Stimulated activated CD4-positive, alpha-beta T cell treated with anti-CD3 and anti-CD28 coated beads, Interleukin-12 subunit alpha, Interleukin-12 subunit beta, amount 100 ng/mL, for 48 hours (primary cell): ENCODE measurements at regions not wholly inside any gene's neighbourhood (a gene's known extent, or its start where the extent isn't known, plus 50 kb on each side); places are given as distances from the start of the nearest gene placed in this dataset.
"Not testable (repeated sequence)": the region's sequence is repeated elsewhere in the genome, so short reads cannot be mapped to it uniquely, and the experiment has no call there.

Experiments
- DNase-seq, 3 donors: peaks; one replicate each; pipeline ENCODE4 v3.0.0-alpha.2; 2020; ENCODE audit warnings: low read depth in 2 of 3, low spot score in 1 of 3

DNA sequence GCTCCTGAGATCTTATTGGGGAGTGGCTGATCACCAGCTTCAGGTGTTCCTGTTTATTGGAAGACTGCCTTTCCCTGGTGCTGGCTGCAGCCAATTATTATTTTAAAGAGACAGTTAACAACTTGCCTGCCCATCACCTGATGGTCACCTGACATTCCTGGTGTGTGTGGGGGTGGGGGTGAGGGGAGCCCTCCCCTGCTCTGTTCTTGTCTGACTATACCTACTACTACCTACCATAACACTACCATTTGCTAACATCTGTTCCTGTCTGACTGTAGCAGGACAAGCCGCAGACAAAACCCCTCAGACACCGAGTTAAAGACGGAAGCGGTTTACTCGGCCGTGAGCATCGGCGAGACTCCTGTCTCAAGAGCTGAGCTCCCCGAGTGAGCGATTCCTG lies 54.9 kb upstream of the NBPF3 start:
- no peak for DNase-seq

DNA sequence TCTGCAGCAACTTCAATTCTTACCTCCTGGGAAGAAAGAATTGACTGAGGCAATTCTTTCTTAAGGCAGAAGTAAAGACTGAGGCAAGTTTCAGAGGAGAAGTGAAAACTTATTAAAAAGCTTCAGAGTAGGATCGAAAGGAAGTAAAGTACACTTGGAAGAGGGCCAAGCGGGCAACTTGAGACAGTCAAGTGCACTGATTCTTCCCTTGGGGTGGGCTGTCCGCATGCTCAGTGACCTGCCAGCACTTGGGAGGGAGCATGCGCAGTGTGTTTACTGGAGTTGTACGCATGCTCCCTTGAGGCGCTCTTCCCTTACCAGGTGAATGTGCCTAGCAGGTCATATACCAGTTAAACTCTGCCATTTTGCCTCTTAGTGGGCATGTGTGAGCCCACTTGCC lies 55.3 kb upstream of the NBPF3 start:
- no peak for DNase-seq

DNA sequence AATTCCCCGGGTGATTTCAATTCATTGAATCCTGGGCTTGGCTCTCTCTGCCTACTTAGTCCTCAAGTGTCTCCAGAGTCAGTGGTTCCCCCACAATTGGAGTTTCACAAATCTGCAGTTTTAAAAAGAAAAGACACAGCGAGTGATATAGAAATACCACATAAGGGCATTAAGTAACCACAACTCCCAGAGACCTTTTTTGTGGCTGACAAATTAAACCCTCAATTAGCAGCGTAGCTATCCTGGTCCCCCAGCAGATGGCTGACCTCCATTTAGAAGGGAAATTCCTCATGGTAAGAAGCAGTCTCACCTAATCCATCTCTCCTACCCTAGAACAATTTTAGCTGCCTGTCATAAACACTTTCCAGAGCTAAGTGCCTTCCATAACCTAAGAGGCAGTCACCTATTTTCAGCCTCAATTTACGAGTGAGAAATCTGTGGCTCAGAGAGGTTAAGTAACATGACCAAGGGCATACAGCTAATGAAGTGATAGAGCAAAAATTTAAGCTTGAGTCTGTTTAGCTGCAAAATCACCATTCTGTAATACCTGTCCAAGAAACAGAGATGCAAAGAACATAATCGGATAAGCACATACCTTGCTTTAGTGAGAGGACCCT lies 56.0 kb upstream of the NBPF3 start:
- DNase-seq, result no peak

DNA sequence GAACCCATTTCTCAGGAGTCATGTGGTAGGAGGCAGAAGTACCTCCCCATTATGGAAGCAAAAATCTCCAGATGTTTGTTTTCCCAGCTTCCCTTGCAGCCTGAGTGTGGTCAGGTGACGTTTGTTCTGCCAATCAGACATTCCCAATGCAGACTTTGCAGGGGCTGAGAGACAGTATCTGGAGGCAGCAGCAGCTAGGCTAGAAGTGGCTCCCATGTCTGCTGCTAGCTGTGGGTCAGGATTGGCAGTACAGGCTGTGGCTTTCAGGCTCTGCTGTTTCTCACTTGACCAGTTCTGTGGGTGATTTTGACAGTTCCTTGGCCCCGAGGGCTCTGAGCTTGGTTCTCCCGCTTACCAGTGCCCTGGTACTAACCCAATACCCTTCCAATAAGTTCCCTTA lies 58.6 kb upstream of the NBPF3 start:
- no peak for DNase-seq

DNA sequence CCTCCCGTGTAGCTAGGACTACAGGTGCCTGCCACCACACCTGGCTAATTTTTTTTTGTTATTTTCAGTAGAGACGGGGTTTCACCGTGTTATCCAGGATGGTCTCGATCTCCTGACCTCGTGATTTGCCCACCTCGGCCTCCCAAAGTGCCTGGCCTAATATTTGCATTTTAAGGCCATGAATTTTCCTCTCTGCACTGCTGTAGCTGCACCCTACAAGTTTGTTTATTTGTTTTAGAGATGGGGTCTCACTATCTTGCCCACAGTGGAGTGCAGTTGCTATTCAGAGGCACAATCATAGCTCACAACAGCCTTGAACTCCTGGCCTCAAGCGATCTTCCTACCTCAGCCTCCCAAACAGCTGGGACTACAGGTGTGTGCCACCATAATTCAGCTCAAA lies 59.8 kb upstream of the NBPF3 start:
- DNase-seq, result not testable (repeated sequence)

DNA sequence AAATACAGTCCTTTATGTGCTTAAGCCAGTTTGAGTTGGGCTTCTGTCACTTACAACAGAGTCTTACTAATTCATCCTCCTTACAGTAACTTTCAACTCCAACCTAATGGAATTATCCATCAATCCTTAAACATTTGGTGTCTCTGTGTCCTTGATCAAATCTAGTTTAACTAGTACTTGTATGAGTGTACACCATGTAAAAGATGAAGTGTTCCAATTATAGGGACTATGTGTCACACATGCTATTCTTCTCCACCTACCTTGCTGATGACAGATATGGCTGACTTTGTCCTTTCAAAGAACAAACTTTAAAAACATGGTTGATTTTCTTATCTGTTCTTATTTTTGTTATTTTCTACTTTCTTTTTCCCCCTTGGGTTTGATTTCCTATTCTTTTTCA lies 60.4 kb upstream of the NBPF3 start:
- no peak for DNase-seq

DNA sequence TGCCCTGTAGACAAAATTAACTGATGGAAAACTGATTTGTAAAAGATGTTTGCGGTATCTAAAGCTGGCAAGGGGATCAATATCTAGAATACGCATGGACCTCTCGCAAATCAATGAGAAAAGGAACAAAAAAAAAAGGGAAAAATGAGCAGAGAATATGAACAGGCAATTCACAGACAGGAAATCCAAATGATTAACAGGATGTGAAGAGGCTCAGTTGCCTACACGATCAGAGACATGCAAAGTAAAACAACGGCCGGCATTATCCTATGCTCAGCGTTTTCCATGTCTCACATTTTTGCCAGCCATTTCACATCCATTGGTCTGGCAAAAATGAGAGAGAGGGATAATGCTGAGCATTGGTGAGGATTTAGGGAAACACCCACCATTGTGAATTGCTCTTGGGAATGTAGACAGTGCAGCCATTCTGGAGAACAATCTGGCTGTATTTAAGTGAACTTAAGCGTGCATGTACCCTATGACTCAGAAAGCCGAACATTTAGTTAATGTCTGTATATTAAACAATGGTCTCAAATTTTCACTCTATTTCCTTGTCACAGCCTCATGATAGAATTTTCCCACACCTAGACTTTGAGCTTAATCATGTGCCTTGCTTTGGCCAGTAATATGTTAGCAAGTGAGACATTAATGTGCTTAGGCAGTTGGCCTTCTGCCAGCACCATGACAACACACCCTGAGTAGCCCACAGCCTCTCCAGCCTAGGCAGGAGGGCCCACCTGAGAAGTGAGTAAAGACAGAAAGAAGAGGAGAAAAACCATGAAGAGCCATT lies 61.0 kb upstream of the NBPF3 start:
- DNase-seq, result no peak

DNA sequence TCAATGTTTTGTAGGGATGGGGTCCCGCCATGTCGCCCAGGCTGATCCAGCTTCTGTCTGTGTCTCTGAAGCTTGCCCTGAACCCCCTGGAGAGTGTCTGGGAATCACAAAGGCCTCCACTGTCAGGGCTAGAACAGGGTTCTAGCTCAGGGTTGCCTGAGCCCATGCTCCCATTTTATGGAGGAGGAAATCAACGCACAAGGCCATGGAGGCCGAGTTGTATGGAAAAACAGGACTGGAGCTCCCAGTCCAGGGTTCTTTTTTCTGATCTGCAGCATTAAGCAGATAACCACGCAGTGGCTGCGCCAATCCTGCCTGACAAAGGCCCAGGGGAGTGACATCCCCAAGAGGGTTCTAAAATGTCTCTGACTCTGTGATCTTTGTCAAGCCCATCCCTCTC lies 67.6 kb upstream of the NBPF3 start:
- DNase-seq, result no peak

DNA sequence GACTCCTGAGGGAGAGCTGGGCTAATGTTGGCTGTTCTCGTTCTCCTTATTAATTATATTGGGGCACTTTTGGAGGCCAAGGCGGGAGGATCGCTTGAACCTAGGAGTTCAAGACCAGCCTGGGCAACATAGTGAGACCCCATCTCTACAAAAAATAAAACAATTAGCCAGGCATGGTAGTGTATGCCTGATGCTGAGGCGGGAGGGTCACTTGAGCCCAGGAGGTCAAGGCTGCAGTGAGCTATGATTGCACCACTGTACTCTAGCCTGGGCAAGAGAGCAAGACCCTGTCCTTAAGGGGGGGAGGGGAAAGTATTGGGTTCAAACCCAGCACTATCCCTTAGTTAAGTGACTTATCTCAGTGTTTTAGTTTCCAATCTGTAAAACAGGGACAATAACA lies 70.0 kb upstream of the NBPF3 start:
- no peak for DNase-seq

DNA sequence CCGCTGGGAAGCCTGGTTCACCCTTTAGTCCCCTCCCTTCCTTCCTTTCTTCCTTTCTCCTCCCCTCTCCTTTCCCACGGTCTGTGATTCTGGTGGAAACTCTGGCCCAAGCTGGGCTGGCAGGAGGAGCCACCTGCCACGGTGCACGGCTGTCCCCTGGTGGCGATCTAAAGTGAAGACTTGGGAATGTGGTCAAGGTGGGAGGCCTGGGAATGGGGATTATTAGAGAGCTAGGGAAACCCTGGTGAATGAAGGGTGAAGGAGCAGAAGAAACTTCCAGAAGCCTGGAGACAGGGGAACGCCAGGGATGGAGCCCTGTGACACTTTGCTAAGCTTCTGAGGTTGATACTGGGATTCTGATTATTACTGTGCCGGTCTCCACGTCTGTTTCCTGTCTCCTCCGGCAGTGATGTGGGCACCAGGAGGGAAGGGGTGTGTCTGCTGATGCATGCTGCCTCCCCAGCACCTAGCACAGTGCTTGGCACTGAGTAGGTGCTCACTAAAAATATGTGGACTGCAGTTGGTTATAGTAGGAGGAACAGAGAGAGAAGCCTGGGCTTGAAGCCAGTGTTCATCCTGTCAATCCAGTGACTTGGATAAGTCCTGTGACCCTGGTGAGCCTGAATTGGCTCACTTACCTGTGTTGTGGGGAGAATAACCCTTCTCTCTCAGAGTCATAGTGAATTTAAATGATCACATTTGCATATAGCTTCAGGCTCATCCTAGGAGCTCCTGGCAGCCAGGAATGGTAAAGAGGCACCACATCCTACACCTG lies 71.2 kb upstream of the NBPF3 start:
- DNase-seq, result peak in 2 of 3 donors; percentile 49 to 51

DNA sequence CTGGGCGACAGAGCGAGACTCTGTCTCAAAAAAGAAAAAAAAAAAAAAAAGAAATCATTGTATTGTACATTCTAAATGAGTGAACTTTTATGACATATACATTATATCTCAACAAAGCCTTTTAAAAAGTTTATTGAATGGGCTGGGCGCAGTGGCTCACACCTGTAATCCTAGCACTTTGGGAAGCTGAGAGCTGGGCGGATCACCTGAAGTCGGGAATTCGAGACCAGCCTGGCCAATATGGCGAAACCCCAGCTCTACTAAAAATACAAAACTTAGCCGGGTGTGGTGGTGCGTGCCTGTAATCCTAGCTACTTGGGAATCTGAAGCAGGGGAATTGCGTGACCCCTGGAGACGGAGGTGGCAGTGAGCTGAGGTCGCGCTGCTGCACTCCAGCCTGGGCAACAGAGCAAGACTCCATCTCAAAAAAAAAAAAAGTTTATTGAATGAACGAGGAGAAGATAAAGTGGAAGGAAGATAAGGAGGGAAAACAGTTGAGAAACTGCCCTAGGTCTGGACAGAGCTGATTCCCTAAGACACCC lies 71.9 kb upstream of the NBPF3 start:
- DNase-seq, result not testable (repeated sequence)

DNA sequence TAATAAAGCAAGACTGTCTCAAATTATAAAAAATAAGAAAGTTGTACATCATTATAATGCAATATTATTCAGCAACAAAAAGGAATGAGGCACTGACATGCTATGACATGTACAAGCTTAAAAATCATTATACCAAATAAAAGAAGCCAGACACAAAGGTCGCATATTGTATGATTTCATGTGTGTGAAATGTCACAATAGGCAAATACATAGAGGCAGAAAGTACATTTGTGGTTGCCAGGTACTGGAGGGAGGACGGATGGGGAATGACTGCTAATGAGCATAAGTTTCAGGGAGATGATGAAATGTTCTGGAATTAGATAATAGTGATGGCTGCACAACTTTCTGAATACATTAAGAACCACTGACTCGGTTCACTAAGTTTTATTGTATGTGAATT lies 73.6 kb upstream of the NBPF3 start:
- DNase-seq, result no peak

DNA sequence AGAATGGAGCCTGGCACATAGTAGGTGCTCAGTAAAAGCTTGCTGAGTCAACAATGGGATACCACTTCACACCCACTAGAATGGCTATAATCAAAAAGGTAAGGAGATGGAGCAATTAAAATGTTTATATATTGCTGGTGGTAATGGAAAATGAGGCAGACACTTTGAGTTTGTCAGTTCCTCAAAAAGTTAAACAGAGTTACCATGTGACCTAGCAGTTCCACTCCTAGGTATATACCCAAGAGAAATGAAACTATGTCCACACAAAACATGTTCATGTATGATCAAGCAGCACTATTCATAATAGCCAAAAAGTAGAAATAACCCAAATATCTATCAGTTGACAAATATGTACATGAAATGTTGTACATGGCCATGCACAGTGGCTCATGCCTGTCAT lies 74.8 kb upstream of the ECE1 start:
- no peak for DNase-seq

DNA sequence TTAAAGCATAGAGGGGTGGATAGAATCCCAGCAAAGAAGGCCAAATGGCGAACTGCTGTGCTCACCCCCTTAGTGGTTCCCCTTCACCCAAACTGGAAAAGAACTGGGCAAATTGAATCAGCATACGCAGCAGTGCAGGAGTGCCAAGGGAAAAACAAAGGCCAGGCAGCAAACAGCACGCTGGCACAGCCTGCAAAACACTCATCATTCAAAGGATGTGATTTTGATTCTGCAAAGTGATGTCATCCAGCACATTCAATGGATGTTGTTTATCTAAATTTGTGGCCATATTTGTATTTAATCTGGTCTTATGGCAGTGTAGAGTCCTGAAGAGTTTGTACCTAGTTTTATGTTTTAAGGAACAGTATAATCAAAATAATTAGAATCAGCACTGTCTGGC lies 71.8 kb upstream of the ECE1 start:
- no peak for DNase-seq

DNA sequence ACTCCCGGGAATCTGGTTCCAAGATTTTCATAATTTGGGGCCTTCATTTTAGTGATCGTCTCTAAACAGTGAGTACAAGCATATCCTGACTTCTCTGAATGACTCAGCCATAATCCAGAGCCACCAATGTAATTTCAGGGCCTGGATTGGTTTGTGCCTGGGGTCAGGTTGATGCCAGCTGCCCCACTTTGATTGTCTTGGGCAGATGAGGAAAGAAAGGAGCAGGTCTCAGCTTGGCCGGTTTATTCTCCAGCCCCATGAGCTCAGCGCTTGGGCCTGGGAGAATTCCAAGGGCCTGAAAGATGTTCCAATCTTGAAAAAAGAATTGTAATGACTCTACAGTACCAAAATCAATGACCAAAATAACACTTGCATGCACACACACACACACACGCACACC lies 71.2 kb upstream of the ECE1 start:
- DNase-seq, result no peak

DNA sequence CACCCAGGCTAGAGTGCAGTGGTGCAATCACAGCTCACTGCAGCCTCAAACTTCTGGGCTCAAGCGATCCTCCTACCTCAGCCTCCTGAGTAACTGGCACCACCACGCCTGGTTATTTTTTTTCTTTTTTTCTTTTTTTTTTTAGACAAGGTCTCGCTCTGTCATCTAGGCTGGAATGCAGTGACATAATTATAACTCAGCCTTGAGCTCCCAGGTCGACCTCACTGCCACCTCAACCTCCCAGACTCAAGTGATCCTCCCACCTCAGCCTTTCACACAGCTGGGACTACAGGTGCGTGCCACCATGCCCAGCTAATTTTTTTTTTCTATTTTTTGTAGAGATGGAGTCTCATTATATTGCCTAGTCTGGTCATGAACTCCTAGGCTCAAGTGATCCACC lies 66.9 kb upstream of the ECE1 start:
- no peak for DNase-seq

DNA sequence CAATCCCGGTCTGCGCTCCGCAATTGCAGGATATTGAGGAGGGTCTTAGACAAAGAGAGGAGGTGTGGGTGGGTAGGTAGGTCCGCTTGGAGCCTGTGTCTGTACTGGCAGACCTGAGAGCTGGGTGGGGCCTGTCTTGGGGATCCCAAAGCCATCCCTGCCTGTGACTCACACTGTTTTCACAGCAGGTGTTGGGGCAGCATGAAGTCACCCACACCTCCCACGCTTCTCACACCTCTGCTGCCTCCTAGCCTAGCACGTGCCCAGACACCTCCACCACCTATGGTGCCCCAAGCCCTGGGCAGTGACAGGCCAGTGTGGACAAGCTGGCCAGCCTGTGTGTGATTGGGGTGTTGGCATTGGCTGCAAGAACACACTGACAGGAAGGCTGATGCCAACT lies 65.7 kb upstream of the ECE1 start:
- no peak for DNase-seq

DNA sequence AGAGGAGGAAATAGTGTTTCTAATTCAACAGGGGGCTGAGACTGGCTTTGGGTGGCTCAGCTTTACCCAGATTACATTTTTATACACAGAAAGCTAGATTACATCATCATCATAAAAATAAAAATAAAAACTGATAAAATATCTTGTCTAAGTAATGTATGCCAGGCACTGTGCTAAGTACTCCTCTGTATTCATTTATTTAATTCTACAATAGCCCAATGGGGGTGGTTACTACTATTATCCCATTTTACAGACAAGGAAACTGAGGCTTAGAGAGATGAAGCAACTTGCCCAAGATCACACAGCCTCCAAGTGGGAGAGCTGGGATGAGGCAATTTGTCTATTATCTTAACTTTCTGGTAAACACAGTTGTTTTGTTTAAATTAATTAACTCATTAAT lies 62.3 kb upstream of the ECE1 start:
- DNase-seq, result no peak

DNA sequence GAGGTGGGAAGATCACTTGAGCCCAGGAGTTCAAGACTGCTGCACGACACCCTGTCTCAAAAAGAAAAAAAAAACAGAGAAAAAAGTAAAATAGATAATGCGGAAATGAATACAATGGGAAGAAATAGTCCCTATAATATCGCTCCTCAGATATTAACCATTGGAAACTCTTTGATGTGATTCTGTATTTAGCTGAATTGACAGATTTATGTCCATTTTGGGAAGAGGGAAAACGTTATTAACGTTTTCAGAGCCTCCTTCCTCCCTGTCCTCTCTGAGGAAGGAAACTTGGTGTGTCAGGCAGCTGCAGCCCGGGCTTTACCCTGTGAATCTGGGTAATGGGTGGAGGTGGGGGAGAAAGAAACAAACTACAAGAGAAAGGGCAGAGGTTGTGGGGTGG lies 61.6 kb upstream of the ECE1 start:
- DNase-seq, result no peak

DNA sequence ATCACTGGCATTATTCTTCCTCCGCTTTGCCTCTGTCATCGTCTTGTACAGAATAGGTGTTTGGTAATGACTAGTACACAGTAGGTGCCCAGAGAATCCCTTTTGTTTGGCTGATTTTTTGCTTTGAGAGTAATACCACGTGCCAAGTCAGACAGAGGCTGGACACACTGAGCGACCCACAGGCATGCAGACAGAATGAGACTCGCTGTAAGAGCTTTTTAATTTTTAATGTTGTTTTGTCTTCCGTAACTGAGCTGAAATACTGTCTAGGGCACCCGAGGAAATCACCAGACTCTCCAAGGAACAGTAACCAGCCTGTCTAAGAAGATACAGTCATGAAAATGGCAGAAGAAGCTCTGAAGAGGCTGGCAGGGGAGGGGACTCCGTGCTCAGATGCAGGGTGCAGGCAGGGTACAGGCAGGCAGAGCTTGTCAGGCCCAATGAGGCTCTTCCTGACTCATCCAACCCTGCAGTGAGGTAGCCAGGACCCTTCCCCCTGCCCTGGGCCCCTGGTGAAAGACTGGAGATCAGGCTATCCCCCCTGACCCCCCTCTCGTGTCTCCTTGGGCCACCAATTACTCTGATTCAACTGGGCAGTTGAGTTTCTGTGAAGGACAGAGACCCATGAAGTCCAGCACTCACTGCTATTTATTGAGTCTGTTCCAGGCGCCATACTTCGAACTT lies 60.1 kb upstream of the ECE1 start:
- DNase-seq, result no peak

DNA sequence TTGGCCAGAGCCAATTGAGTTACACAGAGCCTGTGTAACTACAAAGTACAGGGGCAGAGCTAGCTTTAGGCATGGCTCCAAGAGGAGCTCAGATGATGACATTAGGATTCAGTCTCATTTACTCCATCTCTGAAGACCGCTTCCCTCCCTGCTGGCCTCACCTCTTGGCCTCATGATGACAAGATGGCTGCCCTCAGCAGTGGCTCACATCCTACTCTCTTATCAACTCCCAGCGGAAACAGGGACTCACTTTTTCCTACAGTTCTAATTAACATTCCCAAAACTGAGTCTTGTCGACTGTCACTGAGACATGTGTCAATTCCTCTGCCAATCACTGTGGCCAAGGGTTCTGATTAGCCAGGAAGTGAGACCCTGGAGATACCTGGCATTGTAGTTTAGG lies 59.4 kb upstream of the ECE1 start:
- no peak for DNase-seq
